ENCODE measurements at regions not wholly inside any gene's neighbourhood (a gene's known extent, or its start where the extent isn't known, plus 50 kb on each side); places are given as distances from the start of the nearest gene placed in this dataset.
"Not testable (repeated sequence)": the region's sequence is repeated elsewhere in the genome, so short reads cannot be mapped to it uniquely, and the experiment has no call there.

DNA sequence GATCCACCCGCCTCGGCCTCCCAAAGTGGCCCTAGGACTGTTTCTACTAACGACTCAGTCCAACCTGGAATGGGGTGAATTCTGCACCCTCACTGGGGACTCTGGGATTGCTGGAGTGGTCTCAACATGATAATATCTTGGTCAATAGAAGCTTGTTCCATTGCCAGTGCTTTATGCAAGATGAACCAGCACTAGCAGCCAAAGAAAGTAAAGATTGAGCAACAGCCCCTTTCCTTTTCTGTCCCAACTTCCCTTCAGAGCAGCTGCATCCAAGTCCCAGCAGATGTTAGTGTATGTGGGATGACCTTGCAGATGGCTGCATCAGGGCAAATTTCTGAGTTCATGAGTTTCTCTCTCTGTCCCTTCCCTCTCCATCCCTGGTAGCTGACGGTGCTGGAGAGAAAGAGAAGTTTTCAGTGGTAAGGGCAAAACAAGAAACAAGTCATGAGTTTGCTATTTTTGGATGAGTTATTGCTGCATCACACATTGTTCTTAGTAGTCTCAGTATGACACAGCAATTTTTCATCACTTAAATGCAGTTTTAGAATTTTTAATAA, 183.6 kb upstream of the EDNRB start:
- Mint-ChIP-seq H3K36me3 (ENCODE audit: insufficient read depth in 2 of 2) (no peaks in the 10 kb centered on the region), H3K27ac (no peak overlapping the region), H3K4me3 (no peak overlapping the region), H3K4me1 (ENCODE audit: low read depth) (no peaks in the 10 kb centered on the region), H3K9me3 (no peaks in the 10 kb centered on the region), H3K27me3 (ENCODE audit: low read depth) (no peaks in the 10 kb centered on the region)
- DNase-seq = no peak
- no peak for ATAC-seq (replicated peaks in 1 of 2)

DNA sequence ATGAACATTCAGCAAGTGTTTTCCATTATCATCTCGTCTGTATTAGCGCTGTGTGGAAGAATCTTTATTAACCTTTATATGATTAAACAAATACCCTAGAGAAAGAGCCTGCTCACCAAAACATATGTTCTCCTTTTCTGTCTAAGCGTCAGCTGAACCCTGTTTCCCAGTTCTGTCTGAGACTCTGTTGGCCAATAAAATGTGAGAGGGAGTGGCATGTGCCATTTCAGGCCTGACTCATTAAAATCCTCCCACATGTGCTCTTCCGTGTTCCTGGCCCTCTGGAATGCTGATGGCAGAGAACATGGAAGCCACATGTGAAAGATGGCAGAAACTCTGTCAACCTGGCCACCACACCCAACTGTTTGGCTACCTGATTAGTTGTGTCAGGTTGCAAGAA, 181.9 kb upstream of the EDNRB start:
- H3K9me3 Mint-ChIP-seq = no peaks in the 10 kb centered on the region
- H3K36me3 Mint-ChIP-seq (ENCODE audit: insufficient read depth in 2 of 2) = no peaks in the 10 kb centered on the region
- ATAC-seq (replicated peaks in 1 of 2) = no peak
- no peak overlapping the region for H3K4me3 Mint-ChIP-seq
- no peak overlapping the region for H3K27ac Mint-ChIP-seq
- no peaks in the 10 kb centered on the region for H3K27me3 Mint-ChIP-seq (ENCODE audit: low read depth)
- H3K4me1 Mint-ChIP-seq (ENCODE audit: low read depth) = no peaks in the 10 kb centered on the region
- no peak for DNase-seq

DNA sequence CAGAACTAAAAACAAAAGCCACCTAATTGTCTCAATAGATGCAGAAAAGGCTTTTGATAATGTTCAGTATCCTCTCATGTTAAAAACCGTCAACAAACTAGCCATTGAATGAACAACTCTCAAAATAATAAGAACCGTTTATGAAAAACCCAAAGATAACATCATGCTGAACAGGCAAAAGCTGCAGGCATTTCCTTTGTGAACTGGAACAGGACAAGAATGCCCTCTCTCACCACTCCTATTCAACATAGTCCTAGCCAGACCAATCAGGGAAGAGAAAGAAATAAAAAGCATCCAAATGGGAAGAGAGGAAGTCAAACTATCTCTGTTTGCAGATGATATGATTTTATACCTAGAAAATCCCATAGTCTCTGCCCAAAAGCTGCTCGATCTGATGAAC, 179.6 kb upstream of the EDNRB start:
- ATAC-seq (replicated peaks in 1 of 2) (no peak), DNase-seq (no peak)
- Mint-ChIP-seq H3K27me3 (ENCODE audit: low read depth) (no peaks in the 10 kb centered on the region), H3K36me3 (ENCODE audit: insufficient read depth in 2 of 2) (no peaks in the 10 kb centered on the region), H3K4me3 (no peak overlapping the region), H3K27ac (no peak overlapping the region), H3K9me3 (no peaks in the 10 kb centered on the region), H3K4me1 (ENCODE audit: low read depth) (no peaks in the 10 kb centered on the region)

DNA sequence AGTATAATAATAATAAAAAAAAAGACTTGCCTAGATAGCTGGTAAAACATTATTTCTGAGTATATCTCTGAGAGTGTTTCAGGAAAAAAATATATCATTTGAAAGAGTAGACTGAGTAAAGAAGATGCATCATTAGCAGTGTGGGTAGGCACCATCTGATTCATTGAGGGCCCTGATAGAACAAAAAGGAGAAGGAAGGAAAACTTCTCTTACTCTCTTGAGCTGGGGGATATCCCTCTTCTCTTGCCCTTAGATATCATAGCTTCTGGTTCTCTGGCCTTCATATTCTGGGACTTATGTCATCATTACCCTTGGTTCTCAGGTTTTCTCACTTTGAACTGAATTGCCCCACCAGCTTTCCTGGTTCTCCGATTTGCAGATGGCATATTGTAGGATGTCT, 177.6 kb upstream of the EDNRB start:
- DNase-seq (no peak), ATAC-seq (replicated peaks in 1 of 2) (no peak)
- H3K27me3 Mint-ChIP-seq (ENCODE audit: low read depth) = no peaks in the 10 kb centered on the region
- no peaks in the 10 kb centered on the region for H3K9me3 Mint-ChIP-seq
- H3K4me1 Mint-ChIP-seq (ENCODE audit: low read depth) = no peaks in the 10 kb centered on the region
- no peak overlapping the region for H3K4me3 Mint-ChIP-seq
- H3K27ac Mint-ChIP-seq = no peak overlapping the region
- H3K36me3 Mint-ChIP-seq (ENCODE audit: insufficient read depth in 2 of 2) = no peaks in the 10 kb centered on the region

DNA sequence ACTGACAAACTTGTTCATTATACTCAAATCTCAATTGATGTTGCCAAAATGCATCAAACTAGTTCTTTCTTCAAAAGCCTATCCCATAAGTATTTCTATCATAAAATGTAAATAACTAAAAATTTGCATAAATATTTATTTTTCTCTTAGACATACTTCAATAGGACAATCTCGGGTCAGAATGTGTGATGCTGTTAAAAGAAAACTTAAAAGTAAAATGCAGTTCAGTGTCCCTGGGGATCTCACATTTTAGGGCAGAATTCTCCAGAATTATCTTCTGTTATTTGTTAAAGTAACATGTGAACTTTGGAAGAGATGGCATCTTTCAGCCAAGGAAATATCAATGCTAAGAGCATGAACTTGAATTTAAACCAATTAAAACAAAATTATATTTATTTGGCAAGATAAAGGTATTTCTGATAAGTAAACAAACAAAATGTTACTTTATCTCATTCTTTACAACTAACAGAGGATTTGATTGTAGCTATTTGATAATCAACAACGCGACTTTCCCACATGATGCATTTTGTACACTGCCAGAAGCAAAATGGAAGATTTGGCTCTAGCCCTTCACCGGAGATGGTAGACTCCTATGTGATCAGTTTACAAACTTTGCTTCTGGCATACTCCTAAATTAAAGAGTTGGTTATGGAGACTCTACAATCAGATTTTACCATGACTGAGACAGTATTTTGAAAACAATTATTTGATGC, 169.5 kb upstream of the EDNRB start:
- Mint-ChIP-seq H3K4me3 (no peak overlapping the region), H3K36me3 (ENCODE audit: insufficient read depth in 2 of 2) (no peaks in the 10 kb centered on the region), H3K4me1 (ENCODE audit: low read depth) (peaks cover 8% of the 10 kb centered on the region), H3K9me3 (no peaks in the 10 kb centered on the region), H3K27me3 (ENCODE audit: low read depth) (peaks cover 13% of the 10 kb centered on the region), H3K27ac (no peak overlapping the region)
- DNase-seq = no peak
- ATAC-seq (replicated peaks in 1 of 2) = no peak

DNA sequence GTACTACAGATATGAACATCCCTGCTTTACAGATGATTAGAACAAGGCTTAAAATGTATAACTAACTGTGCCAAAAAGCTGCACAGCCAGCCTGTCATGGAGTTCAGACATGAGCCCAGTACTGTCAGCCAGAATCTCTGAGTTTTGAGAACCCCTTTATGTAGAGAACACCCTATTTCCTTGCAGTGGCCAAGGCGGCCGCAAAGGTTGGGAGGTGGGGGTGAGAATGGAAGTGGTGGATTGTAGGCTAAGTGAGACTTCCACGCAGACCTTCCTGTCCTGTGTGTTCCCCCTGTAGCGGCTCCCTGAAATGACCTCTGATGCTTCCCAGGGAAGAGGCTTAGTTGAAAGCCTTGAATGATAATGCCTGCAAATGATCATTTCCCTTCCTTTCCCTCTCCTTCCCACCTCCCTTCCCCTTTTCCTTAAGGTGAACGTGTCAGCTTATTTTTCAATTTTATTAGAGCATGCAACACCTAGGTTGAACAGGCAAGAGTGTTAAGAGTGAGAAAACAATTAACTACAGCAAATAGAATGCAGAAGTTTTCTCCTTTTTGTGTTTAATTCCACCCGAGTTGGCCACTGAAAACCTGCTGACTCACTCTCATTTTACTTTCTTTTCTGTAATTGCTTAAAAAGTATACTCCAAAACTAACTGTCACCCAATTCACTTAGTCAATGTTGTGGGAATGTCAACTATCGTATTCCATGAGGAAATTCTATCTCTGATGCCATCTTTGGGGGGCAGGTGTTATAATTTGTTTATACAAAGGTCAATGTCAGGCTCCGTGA, 167.0 kb upstream of the EDNRB start:
- DNase-seq (no peak), ATAC-seq (replicated peaks in 1 of 2) (no peak)

DNA sequence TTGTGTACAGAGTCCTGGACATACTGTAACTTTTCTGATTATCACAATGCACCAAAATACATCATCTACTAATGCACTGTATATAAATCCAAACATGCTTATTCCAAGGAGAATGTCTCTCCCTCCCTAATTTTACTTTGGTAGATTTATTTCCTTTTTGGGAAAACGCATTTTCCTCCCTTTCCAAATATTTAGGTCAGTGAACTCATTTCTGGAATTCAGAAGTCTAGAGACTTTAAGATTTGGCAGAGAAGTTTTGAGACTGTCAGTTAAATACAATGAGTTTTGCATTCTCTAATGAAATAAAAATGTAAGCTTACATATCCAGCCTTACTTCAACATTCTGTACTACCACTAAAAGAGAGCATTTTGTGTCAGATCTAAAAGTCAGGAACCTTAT, 165.8 kb upstream of the EDNRB start:
- H3K27ac Mint-ChIP-seq = no peak overlapping the region
- H3K9me3 Mint-ChIP-seq = peaks cover 7% of the 10 kb centered on the region in 2 donors
- peaks cover 13% of the 10 kb centered on the region for H3K27me3 Mint-ChIP-seq (ENCODE audit: low read depth)
- H3K4me3 Mint-ChIP-seq = no peak overlapping the region
- H3K4me1 Mint-ChIP-seq (ENCODE audit: low read depth) = peaks cover 8% of the 10 kb centered on the region
- peaks cover 2% of the 10 kb centered on the region in 2 donors for H3K36me3 Mint-ChIP-seq (ENCODE audit: insufficient read depth in 2 of 2)
- ATAC-seq (replicated peaks in 1 of 2) = no peak
- DNase-seq = no peak

More for the DNA sequence above, 167.0 kb upstream of the EDNRB start:
- peaks cover 13% of the 10 kb centered on the region for H3K27me3 Mint-ChIP-seq (ENCODE audit: low read depth)
- peaks cover 2% of the 10 kb centered on the region in 2 donors for H3K36me3 Mint-ChIP-seq (ENCODE audit: insufficient read depth in 2 of 2)
- H3K4me1 Mint-ChIP-seq (ENCODE audit: low read depth) = peaks cover 8% of the 10 kb centered on the region
- peaks cover 2 to 7% of the 10 kb centered on the region in 2 donors for H3K9me3 Mint-ChIP-seq
- no peak overlapping the region for H3K27ac Mint-ChIP-seq
- no peak overlapping the region for H3K4me3 Mint-ChIP-seq

DNA sequence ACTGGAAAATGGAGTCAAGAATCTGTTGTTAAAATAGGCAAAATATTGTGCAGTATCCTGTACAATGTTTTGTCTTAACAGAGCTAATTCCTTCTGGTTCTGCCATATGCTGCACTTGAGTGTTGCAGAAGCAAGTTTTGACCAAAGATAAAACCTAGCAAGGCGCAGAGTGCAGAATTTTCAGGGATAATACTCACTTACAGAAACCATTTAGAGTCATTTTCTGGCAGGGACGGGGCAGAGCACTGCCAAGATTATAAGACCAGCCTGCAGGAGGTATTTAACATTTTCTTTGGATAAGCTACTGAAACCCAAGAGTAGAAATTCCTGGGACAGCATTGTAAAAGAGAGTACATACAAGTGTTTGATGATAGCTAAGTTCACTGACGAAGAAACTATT, 159.5 kb upstream of the EDNRB start:
- Mint-ChIP-seq H3K27me3 (ENCODE audit: low read depth) (peaks cover 7% of the 10 kb centered on the region), H3K4me3 (no peak overlapping the region), H3K4me1 (ENCODE audit: low read depth) (no peaks in the 10 kb centered on the region), H3K36me3 (ENCODE audit: insufficient read depth in 2 of 2) (peaks cover 2% of the 10 kb centered on the region in 2 donors), H3K27ac (no peak overlapping the region), H3K9me3 (peaks cover 7% of the 10 kb centered on the region in 2 donors)
- ATAC-seq (replicated peaks in 1 of 2) (no peak), DNase-seq (no peak)

DNA sequence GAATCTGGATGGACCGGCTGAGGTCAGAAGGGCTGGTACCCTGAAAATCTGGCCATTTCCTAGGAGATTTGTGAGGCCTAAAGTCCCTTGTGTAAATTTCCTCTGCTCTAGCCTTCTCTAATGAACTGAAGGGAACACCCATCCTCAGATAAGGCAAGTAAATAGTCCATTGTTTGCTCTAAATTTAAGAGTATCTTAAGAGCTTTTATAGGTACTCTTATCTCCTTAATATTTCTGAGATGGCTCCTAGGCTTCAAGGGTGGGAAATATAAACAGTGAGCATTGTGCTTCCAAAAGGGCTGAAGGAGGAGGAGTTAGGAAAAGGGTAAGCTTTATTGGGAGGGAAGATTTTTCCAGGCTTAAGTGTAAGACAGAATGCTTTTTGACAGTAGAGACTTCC, 148.7 kb upstream of the EDNRB start:
- DNase-seq (no peak), ATAC-seq (replicated peaks in 1 of 2) (no peak)
- H3K27me3 Mint-ChIP-seq (ENCODE audit: low read depth) = no peaks in the 10 kb centered on the region
- H3K27ac Mint-ChIP-seq = no peak overlapping the region
- H3K36me3 Mint-ChIP-seq (ENCODE audit: insufficient read depth in 2 of 2) = no peaks in the 10 kb centered on the region
- H3K4me3 Mint-ChIP-seq = no peak overlapping the region
- no peaks in the 10 kb centered on the region for H3K9me3 Mint-ChIP-seq
- H3K4me1 Mint-ChIP-seq (ENCODE audit: low read depth) = no peaks in the 10 kb centered on the region

DNA sequence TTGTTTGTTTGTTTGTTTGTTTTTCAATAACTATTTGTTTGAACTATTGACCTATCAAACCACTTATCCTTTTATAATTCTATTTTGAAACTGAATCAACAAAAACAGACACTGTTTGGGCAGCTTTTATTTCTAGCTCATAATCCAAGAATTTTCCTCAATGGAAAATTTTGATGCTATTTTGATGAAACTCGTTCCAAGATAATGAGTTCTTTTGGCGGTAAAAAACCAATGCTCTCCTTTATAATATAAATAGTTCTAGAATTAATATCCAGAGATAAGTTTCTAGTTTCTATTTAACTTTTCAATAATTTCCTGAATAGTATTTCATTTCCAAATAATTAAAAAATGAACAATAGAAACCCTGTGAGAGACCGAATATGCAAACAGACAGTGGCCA, 146.5 kb upstream of the EDNRB start:
- H3K27me3 Mint-ChIP-seq (ENCODE audit: low read depth) = no peaks in the 10 kb centered on the region
- H3K36me3 Mint-ChIP-seq (ENCODE audit: insufficient read depth in 2 of 2) = no peaks in the 10 kb centered on the region
- ATAC-seq (replicated peaks in 1 of 2) (no peak), DNase-seq (no peak)
- H3K4me1 Mint-ChIP-seq (ENCODE audit: low read depth) = no peaks in the 10 kb centered on the region
- H3K9me3 Mint-ChIP-seq = no peaks in the 10 kb centered on the region
- H3K4me3 Mint-ChIP-seq = no peak overlapping the region
- no peak overlapping the region for H3K27ac Mint-ChIP-seq

DNA sequence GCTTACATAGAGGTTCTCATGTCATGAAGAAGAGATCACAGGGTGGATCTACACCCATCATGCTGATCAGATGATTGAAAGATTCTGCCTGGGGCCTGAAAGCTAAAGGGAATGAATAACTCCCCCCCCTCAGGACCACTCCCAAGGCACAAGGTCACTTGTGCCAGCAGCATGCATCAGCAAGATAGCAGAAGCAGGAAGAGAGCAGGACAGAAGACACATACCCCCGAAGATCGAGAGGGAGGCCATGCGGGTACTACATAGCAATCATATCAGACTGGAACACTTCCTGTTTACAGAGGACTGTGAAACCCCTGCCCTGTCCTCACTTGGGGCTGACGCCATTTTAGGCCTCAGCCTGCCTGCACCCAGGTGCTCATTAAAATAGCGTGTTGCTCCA, 143.2 kb upstream of the EDNRB start:
- Mint-ChIP-seq H3K27ac (no peak overlapping the region), H3K4me1 (ENCODE audit: low read depth) (no peaks in the 10 kb centered on the region), H3K36me3 (ENCODE audit: insufficient read depth in 2 of 2) (no peaks in the 10 kb centered on the region), H3K4me3 (no peak overlapping the region), H3K9me3 (peaks cover 0 to 2% of the 10 kb centered on the region in 2 donors), H3K27me3 (ENCODE audit: low read depth) (no peaks in the 10 kb centered on the region)
- no peak for ATAC-seq (replicated peaks in 1 of 2)
- no peak for DNase-seq

DNA sequence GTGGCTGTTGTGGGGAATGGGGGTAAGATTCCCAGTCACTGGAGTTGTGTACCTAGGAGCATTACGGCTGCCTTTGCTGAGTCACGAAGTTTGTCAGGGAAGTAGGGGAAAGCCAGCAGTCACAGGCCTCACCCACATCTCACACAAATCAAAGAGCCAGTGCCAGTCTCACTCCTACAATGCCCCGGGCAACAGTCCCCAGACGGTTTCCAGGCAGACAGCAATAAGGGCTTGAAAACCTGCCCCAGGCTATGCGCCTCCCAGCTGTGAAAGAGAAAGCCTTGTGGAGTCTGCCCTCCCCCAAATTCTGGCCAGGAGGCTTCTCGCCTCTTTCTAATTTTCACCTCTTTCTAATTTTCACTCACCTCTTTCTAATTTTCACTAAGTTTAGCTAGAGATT, 142.3 kb upstream of the EDNRB start:
- H3K27me3 Mint-ChIP-seq (ENCODE audit: low read depth) = no peaks in the 10 kb centered on the region
- DNase-seq (no peak), ATAC-seq (replicated peaks in 1 of 2) (no peak)
- H3K27ac Mint-ChIP-seq = no peak overlapping the region
- no peaks in the 10 kb centered on the region for H3K4me1 Mint-ChIP-seq (ENCODE audit: low read depth)
- peaks cover 5 to 6% of the 10 kb centered on the region in 2 donors for H3K9me3 Mint-ChIP-seq
- no peak overlapping the region for H3K4me3 Mint-ChIP-seq
- H3K36me3 Mint-ChIP-seq (ENCODE audit: insufficient read depth in 2 of 2) = peaks cover 0 to 7% of the 10 kb centered on the region in 2 donors

DNA sequence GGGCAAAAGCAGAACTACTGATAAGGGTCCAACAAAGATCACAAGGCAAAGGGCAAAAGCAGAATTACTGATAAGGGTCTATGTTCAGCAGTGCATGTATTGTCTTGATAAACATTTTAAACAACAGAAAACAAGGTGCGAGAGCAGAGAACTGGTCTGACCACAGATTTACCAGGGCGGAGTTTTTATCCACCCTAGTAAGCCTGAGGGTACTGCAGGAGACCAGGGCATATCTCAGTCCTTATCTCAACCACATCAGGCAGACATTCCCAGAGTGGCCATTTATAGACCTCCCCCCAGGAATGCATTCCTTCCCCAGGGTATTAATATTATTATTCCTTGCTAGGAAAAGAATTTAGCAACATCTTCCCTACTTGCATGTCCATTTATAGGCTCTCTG, 138.2 kb upstream of the EDNRB start:
- H3K9me3 Mint-ChIP-seq, H3K4me3 Mint-ChIP-seq: not testable (repeated sequence)

More for the DNA sequence above, 138.2 kb upstream of the EDNRB start:
- ATAC-seq (replicated peaks in 1 of 2); H3K27me3 Mint-ChIP-seq (ENCODE audit: low read depth); DNase-seq; H3K27ac Mint-ChIP-seq; H3K36me3 Mint-ChIP-seq (ENCODE audit: insufficient read depth in 2 of 2); H3K4me1 Mint-ChIP-seq (ENCODE audit: low read depth): not testable (repeated sequence)

Data from activated T-cell treated with anti-CD3 and anti-CD28 coated beads, Interleukin-2, amount 50 U/mL, for 72 hours (primary cell).